GM13976 (cell line): ENCODE measurements at regions not wholly inside any gene's neighbourhood (a gene's known extent, or its start where the extent isn't known, plus 50 kb on each side); places are given as distances from the start of the nearest gene placed in this dataset.

Experiments
- DNase-seq: peaks from one replicate; pipeline ENCODE4 v3.0.0; 2012; ENCODE audit warnings: low spot score
- in situ Hi-C: fragments of 300-500 bp; cut with MboI; formaldehyde crosslinking; loops from one replicate; pipeline ENCODE4 v1.12.0; 2022; ENCODE audit warnings: low sequenced_read_pairs, mixed read lengths, inconsistent platforms; ENCODE audit not compliant: unreplicated experiment
- TF ChIP-seq, protein P1 (sequence below): IDR thresholded peaks from 2 replicates; pipeline ENCODE4 v1.5.1; 2012; ENCODE audit warnings: borderline replicate concordance, mild to moderate bottlenecking; ENCODE audit not compliant: insufficient read depth; ENCODE audit errors: extremely low read depth, missing control alignments, control extremely low read depth

DNA sequence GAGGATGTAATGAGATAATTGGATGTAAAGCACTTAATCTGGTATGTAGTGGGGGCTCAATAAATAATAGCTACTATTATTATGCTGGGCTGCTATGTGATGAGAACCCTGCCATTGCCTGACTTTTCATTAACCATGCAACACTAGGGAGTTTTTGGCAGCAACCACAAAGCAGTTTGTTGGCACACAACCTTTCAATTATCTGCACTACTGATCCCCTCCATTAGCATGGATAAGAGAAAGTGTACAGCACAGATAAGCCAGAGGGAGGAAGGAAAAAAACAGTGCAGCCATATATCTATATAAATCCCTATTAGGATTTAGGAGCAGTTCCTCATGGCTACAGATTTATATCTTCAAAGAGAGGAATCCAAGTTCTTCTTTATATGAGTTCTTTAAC lies 498.5 kb downstream of the NUF2 start:
- TF ChIP-seq, protein P1, sequence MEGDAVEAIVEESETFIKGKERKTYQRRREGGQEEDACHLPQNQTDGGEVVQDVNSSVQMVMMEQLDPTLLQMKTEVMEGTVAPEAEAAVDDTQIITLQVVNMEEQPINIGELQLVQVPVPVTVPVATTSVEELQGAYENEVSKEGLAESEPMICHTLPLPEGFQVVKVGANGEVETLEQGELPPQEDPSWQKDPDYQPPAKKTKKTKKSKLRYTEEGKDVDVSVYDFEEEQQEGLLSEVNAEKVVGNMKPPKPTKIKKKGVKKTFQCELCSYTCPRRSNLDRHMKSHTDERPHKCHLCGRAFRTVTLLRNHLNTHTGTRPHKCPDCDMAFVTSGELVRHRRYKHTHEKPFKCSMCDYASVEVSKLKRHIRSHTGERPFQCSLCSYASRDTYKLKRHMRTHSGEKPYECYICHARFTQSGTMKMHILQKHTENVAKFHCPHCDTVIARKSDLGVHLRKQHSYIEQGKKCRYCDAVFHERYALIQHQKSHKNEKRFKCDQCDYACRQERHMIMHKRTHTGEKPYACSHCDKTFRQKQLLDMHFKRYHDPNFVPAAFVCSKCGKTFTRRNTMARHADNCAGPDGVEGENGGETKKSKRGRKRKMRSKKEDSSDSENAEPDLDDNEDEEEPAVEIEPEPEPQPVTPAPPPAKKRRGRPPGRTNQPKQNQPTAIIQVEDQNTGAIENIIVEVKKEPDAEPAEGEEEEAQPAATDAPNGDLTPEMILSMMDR: no peak
- DNase-seq: no peak
- in situ Hi-C loops: no loop called here

DNA sequence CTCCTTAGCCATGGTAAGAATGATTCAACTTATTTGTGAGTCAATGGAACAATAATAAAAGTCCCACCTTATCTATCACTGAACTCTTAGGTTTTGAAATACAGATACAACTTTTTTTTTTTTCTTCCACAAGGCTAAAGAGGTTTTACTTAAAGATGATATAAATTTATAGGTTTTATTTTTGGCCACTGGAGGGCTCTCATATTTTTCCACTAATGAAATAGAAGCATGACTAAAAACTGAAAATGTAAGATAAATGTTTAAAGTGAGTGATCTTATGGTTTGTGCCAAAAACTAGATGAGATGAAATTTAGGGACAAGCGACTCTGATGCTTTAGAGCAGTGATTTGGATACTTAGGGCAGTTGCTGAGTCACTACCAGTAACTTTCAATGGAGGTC lies 499.0 kb downstream of the NUF2 start:
- DNase-seq: no peak
- TF ChIP-seq, protein P1: no peak
- in situ Hi-C loops: no loop called here

DNA sequence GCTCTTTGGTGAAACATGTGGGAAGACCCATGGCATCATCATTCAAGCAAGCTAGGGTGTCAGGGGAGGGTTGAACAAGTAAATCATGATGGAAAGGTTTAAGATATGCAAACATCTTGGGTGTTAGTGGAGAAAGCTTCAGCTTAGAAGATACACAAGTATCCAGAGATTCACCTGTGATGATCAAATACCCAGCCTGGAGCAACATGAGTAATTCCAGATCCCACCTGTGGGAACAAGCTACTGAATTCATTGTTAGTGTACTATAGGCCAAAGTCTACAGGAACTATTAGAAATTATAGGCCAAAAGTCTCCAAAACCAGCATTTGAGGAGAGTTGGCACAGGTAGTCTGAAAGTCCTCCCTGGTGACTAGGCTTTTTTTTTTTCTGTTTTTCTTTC lies 499.9 kb downstream of the NUF2 start:
- in situ Hi-C loops: no loop called here
- DNase-seq: no peak
- TF ChIP-seq, protein P1: no peak

DNA sequence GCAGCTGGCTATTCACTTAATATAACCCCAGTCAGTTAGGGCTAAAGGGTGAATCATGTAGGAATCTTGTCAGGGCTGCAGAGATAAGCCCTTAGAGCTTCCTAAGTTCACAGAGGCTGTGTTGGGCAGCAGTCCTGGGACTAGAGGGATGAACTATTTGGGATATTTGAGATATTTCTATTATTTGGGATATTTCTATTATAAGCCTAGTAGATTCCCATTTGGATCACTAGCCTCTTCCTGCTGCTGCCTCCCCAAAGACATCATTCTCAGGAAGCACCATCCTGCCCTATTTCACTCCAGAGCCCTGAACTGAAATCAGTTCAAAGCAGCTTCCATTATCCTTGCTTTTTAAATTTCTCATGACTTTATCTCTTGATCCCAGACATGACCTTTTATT lies 501.3 kb downstream of the NUF2 start:
- TF ChIP-seq, protein P1: no peak
- no peak for DNase-seq
- in situ Hi-C loops: no loop called here

DNA sequence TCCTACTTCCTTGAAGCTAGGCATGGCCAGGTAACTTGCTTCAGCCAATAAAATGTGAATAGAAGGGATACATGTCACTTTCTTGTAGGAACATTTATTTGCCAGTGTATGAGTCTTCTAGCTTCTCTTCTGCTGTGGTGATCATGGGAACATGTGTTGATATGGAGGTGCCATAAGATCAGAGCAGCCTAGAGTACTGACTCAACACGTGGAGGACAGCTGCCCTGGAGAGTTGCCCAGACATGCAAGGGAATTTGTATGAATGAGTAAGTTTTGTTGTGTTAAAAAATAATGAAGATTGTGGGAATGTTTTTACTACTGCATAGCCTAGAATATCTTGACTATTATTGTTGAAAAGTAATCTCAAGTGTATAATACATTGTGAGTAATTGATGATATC lies 502.3 kb downstream of the NUF2 start:
- no peak for DNase-seq
- TF ChIP-seq, protein P1: no peak
- in situ Hi-C loops: no loop called here

DNA sequence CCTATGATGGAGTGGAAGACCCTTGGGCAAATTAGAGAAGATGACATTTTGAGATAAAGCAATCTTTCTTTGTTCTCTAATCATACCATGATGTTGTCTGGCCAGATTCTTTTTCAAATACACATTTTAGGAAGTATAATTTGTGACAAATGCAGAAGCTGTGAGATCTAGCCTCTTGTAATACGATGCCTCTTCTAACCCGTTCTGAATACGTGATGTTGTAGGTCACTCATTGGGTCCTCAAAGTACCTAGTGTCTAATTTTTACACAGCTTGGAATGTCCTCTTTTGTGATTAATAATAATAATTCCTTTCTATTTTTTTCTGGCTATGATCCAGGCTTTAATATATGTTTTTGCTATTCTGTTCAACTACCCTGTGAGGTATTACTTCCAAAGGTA lies 502.7 kb downstream of the NUF2 start:
- DNase-seq: no peak
- in situ Hi-C loops: no loop called here
- TF ChIP-seq, protein P1: no peak

DNA sequence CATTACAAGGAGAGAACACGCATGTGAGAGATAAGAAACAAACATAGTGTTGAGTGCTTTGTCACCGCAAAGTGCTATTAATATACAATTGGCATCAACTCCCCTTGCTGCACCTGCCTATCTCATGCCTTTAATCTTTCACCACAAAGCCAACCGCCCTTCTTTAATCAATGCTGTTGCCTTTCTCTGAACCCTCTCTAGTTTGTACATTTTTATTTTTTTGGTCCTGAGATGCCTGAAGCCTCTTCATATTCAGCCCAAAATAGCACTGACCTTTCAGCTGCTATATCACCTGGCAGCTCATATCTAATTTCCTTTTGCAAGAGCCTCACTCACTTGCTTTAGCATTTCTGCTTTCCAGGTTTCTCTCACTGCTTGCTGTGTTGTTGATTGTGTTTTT lies 504.7 kb downstream of the NUF2 start:
- TF ChIP-seq, protein P1: no peak
- in situ Hi-C loops: no loop called here
- DNase-seq: no peak
